Cardiac fibroblast (primary cell): ENCODE measurements at regions not wholly inside any gene's neighbourhood (a gene's known extent, or its start where the extent isn't known, plus 50 kb on each side); places are given as distances from the start of the nearest gene placed in this dataset.

Source experiments
- DNase-seq, 2 donors: peaks; one replicate each; pipeline versions ENCODE4 v3.0.0 to v3.0.0-alpha.2; 2010; ENCODE audit warnings: low read depth in 2 of 2
- H3K4me3 ChIP-seq, 2 donors: replicated peaks in 1 of 2; 1 replicate in 1 of 2; 2 replicates in 1 of 2; pipeline ENCODE4 v1.5.1; 2011; ENCODE audit warnings: low read depth in 2 of 2, low read length in 2 of 2, mild to moderate bottlenecking in 2 of 2, moderate library complexity in 1 of 2
- TF ChIP-seq, protein P1 (sequence below): IDR thresholded peaks from one replicate; pipeline ENCODE4 v1.5.1; 2011; ENCODE audit warnings: low read depth, mild to moderate bottlenecking, low read length, inconsistent platforms

DNA sequence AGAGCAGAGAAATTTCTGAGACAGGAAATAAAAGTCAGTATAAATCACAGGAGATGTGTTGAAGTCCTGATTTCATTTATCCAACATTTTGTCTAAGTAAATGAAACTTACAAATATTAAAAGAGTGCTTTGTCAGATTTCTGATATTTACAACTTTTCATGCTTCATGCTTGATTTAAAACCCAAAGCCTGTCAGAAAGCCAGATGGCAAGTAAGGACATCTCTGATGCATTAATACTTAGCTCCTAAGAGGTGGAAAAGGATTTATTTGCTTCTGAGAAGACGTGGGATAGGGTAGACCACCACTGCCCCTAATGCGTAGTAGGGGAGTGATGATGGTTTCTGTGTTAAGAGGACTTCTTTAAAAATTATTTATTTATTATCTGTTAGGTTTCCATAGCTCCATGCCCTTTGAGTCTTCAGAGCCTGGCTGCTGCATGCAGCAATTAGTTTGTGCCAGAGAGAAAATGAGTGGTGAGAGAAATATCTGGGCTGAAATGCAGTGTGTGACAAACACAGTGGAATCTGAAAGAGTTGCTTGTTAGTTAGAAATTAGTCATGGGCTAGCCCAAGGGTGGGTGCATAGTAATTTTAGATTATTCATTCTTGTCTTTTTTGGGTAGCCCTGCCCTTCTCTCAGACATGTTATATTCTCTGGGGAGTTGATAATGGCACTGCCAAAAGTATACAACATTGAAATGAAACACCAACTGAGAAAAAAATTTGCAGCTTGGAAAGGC, 333.8 kb downstream of the C4orf33 start:
- TF ChIP-seq, protein P1, sequence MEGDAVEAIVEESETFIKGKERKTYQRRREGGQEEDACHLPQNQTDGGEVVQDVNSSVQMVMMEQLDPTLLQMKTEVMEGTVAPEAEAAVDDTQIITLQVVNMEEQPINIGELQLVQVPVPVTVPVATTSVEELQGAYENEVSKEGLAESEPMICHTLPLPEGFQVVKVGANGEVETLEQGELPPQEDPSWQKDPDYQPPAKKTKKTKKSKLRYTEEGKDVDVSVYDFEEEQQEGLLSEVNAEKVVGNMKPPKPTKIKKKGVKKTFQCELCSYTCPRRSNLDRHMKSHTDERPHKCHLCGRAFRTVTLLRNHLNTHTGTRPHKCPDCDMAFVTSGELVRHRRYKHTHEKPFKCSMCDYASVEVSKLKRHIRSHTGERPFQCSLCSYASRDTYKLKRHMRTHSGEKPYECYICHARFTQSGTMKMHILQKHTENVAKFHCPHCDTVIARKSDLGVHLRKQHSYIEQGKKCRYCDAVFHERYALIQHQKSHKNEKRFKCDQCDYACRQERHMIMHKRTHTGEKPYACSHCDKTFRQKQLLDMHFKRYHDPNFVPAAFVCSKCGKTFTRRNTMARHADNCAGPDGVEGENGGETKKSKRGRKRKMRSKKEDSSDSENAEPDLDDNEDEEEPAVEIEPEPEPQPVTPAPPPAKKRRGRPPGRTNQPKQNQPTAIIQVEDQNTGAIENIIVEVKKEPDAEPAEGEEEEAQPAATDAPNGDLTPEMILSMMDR = no peak
- DNase-seq = peak in 1 of 2 donors; percentile 1
- no peak overlapping the region for H3K4me3 ChIP-seq

- no peak for DNase-seq
- H3K4me3 ChIP-seq = no peak overlapping the region
- TF ChIP-seq, protein P1 = no peak
Observed at GRCh38 chr4:129437347-129437746, 341.4 kb downstream of the C4orf33 start.

- H3K4me3 ChIP-seq = no peak overlapping the region
- DNase-seq = no peak
- TF ChIP-seq, protein P1 = no peak
Observed at GRCh38 chr4:129438456-129438981, 342.6 kb downstream of the C4orf33 start.

DNA sequence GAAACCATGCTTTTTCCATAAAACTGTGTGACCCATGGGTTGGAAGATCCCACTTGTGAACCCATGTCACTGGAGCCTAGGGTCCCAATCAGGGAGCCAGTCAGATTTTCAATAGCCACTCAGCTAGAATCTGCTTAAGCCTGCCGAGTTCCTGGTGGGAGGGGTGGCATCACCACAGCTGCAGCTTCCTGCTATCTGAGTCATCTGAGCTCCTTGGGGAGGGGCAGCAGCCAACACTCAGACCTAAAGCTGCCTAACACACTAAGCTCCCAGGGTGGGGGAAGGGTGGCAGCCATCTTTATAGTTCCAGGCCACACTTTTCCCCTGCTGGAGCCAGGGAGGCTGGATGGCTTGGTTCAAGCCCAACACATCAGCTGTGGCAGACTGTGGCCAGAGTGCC, 350.1 kb downstream of the C4orf33 start:
- peak in 1 of 2 donors; percentile 7 for DNase-seq
- H3K4me3 ChIP-seq = no peak overlapping the region
- TF ChIP-seq, protein P1 = no peak

GRCh38 chr4:129453524-129454200, 357.7 kb downstream of the C4orf33 start:
- TF ChIP-seq, protein P1 = no peak
- no peak for DNase-seq
- H3K4me3 ChIP-seq = no peak overlapping the region

DNA sequence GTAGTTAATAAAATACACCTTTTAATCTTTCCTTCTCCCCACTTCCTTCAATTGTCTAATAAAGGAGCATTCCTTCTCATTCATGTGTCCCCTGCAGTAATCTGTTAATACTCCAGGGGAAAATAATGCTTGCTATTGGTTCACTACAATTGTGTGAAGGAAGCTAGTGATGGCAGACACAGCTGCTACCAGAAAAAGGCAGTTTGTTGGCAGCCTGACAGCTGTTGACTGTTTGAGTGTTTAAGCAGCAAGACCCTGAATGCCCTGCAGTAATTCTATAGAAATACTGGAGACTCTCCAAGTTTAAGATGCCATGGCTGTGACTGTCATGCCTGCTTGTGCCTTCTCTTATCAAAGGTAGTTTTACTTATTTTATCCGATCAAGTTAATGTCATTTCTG, 359.5 kb downstream of the C4orf33 start:
- no peak overlapping the region for H3K4me3 ChIP-seq
- TF ChIP-seq, protein P1 = no peak
- no peak for DNase-seq
